HG03025 (cell line): ENCODE measurements at regions not wholly inside any gene's neighbourhood (a gene's known extent, or its start where the extent isn't known, plus 50 kb on each side); places are given as distances from the start of the nearest gene placed in this dataset.
"Not testable (repeated sequence)": the region's sequence is repeated elsewhere in the genome, so short reads cannot be mapped to it uniquely, and the experiment has no call there.

ENCODE experiments used
- ATAC-seq: cut with Tn5 transposase; IDR thresholded peaks from one replicate; pipeline ENCODE4 v1.9.1; 2021; ENCODE audit warnings: mild to moderate bottlenecking, moderate library complexity; ENCODE audit not compliant: unreplicated experiment, low FRiP score

DNA sequence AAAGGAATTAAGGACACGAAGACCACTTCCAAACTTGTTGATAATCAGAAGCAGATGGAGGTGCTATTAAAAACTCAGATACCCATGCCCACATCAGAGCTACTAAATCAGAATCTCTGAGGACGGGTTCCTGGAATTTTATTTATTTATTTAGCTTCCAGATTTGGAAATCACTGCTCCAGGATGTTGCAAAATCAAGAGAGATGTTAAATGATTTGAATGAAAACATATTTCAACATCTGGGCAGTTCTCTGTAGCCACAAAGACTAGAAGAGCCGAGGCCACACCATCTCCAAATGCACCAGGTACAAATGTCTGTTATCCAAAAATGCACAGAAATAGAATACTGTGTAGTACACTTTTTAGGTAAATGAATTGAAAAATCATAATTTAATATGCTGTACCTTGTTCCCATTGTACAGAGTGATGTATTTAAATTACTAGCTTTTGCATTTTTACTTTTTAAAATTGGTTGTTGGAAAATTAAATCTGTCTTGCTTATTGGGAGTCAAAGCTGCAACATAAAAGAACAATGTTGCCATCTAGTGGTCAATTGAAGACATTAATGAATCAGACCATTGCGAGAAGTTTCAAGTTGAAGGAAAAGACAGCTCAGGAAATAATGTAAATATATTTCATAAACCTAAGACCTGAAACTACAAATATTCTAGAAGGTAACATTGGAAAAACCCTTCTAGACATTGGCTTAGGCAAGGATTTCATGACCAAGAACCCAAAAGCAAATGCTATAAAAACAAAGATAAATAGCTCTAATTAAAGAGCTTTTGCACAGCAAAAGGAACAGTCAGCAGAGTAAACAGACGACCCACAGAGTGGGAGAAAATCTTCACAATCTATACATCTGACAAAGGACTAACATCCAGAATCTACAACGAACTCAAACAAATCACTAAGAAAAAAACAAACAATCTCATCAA is 151.3 kb upstream of the TTC29 start:
- ATAC-seq, result no peak

- ATAC-seq, result no peak
These were observed 156.0 kb upstream of the TTC29 start for GRCh38 chr4:147101678-147102077.

GRCh38 chr4:147102596-147102995 is 156.9 kb upstream of the TTC29 start:
- no peak for ATAC-seq

DNA sequence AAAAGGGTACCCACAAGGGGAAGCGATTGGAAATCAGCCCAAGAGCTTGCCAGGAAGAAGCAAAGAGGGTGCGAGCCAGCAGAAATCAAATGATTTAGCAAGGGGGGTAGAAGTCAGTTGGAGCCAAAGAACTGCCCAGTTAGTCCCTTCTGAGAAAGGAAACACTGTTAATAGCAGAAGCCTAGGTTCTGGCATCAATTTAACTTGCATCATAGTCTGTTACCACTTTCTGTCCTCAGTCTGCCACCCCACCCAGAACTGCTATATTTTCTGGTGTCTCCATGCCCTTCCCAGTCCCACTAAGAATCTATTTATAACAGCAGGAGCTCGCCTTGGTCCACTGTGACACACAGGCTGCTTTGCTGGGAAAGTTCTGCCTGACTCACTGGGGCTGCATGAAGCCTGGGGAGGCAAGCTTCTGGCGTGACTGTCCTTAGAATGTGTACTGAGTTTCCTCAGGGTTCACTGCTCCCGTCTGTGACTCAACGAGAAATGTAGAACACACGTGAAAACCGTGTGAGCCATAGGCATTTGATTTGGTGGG is 157.8 kb upstream of the TTC29 start:
- no peak for ATAC-seq

DNA sequence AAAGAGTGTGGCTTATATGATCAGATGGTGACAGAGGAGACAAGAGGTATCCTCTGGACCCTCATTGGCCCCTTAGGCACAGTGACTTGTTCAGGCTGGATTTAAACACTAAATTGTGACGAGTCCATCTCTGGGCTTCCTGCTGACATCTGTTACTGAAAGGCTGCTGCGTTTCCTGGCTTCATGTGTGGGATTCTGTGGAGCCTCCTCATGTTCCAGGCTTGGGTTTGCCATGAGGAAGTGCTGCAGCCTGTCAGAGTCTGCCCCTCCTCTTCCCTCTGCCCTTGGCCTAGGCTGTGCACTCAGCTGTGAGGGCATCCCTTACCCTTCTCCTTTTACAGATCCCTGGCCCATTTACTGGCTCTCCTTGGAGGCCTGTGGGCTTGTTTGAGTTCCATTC is 159.1 kb upstream of the TTC29 start:
- ATAC-seq, result no peak

DNA sequence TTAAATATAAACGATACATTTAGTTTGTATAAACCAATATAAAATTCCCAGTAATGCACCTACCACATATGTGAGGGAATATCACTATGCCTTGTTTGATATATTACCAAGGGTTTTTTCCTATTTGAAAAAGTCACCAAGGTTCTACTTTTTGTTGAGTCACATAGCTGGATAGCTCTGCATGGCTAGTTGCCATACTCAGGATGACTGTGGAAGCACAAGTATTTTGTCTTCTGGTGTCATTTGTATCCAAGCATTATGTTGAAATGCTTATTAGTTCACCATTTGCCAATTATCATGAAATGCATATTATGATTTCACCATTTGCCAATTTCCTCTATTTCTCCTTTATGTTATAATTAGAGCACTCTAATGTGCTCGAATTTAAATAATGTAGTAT is 162.7 kb upstream of the TTC29 start:
- ATAC-seq, result no peak

DNA sequence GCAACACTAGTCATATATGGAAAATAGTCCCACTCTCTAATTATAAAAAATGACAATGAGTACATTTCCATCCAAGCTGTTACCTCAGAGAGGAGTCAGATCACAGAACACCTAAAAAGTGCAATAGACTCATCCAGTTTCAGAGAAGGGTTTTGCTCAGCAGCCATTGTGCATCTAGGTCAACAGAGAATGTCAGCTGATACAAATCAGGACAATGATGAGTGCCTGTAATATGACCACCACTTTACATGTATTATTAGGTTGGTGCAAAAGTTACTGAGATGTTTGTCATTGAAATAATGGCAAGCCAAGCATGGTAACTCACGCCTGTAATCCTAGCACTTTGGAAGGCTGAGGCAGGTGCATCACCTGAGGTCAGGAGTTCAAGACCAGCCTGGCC is 164.1 kb upstream of the TTC29 start:
- ATAC-seq, result no peak

GRCh38 chr4:147110473-147111367 is 165.1 kb upstream of the TTC29 start:
- ATAC-seq, result no peak

GRCh38 chr4:147112196-147112595 is 166.5 kb upstream of the TTC29 start:
- not testable (repeated sequence) for ATAC-seq

- ATAC-seq, result no peak
These were observed 171.8 kb upstream of the TTC29 start for GRCh38 chr4:147117431-147117830.

GRCh38 chr4:147118528-147118927 is 172.9 kb upstream of the TTC29 start:
- ATAC-seq, result peak; percentile 51

- no peak for ATAC-seq
These were observed 177.0 kb upstream of the TTC29 start for GRCh38 chr4:147122685-147123084.

DNA sequence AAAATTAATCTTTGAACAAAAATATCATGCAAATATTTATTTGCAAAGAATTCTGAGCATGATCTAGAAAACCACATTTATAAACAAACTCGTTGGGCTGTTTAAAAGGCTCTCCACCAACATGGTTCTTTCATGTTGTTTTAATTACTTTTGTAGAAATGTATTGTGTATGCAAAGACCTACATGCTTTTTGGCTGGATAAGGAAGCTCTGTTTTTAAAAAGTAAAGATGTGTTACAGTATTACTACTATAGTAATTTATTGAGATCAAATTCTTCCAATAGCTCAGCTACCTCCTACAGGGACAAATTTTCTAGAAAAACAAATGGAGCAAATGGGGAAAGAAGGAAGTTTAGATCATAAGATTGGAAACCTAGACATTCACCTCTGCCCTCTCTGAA is 177.5 kb upstream of the TTC29 start:
- ATAC-seq, result no peak

DNA sequence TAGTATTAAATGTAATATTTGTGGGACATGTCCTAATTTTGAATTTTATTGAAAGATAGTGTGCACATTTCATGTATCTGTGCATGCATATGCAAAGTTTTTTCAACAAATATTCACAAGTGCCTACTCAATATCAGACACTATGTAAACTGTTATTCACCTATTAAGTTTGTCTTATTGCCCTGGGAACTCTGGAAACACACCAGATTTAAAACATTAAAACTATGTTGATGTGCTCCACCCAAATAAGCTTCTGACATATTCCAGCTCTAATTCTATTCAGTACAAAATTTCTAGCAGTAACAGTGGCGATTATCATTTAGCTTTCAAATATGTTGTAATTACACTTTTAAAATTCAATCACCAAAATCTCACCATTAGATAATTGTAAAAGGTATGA is 183.1 kb upstream of the TTC29 start:
- no peak for ATAC-seq

DNA sequence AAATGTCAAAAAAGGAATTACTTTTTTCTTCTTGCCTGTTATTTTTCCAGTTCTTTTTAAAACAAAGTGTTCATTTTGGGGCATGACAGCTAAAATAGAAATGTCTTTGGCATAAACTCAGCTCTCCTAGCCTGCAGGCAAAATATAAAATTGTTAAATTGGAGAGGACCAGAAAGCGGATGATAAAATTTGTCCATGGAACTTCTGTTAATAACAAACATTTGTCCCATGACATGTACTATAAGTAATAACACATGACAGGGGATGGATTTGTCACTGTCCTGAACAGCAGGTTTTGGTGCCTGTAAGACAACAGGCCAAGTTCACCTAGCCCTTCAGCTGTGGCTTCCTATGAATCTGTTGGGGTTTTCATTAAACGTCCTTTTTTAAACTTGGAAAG is 184.0 kb upstream of the TTC29 start:
- ATAC-seq, result no peak

- no peak for ATAC-seq
These were observed 189.0 kb upstream of the TTC29 start for GRCh38 chr4:147134536-147135210.

DNA sequence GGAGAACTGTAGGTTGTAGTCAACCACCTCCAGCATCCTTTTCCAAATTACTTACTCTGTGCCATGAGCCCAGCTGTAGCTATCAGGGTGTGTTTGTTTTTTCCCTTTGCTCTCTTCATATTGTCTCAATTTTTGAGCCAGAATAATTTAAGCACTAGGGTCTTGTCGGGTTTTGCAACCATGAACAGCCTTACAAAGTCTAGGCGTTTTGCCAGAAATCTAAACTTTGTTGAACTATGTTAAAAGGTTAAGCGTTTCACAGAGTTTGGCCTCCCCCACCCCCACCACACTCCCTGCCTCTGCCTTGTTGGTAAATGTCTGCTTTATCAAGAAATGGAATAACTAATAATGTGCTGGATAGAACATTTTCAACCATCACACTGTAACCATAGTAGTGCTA is 190.6 kb upstream of the TTC29 start:
- no peak for ATAC-seq

GRCh38 chr4:147136751-147137150 is 191.1 kb upstream of the TTC29 start:
- no peak for ATAC-seq

GRCh38 chr4:147137280-147137679 is 191.6 kb upstream of the TTC29 start:
- no peak for ATAC-seq

DNA sequence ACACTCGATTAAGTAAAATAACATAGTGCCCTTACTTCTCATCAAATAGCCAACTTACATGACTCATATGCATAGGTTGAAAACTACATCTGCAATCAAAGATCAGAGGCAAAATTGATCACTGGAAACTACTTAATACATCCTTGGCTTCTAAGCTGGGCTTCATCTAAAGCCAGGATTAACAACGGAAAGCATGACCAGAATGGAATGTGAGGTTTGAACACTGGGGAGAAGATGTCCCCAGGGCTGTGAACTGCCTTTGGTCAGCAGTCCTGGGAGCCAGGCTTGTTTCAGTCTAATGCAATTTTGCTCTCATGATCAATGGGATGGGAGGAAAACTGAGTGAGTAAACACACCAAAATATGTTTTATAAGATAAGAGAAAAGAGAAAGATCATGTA is 192.5 kb upstream of the TTC29 start:
- ATAC-seq, result no peak
